PFSK-1 (cell line): ENCODE measurements at regions not wholly inside any gene's neighbourhood (a gene's known extent, or its start where the extent isn't known, plus 50 kb on each side); places are given as distances from the start of the nearest gene placed in this dataset.

Experiments
- FOXP2 ChIP-seq: optimal IDR thresholded peaks from 2 replicates; pipeline ENCODE3; 2011; ENCODE audit warnings: borderline replicate concordance, control low read depth, inconsistent platforms; ENCODE audit not compliant: insufficient read depth; ENCODE audit errors: extremely low read length, extremely low read depth
- POLR2AphosphoS5 ChIP-seq: IDR thresholded peaks from 2 replicates; pipeline ENCODE4 v1.6.1; 2012; ENCODE audit warnings: low read depth, mild to moderate bottlenecking, control low read depth, low read length, moderate library complexity
- REST ChIP-seq, 2 experiments: IDR thresholded peaks; 2 replicates each; pipeline versions ENCODE4 v1.6.1 to v1.8.0; 2011 to 2012; ENCODE audit warnings: low read depth in 2 of 2, low read length in 2 of 2, control low read depth in 1 of 2, inconsistent platforms in 1 of 2, mild to moderate bottlenecking in 1 of 2, moderate library complexity in 1 of 2; ENCODE audit not compliant: insufficient read depth in 1 of 2
- SIN3A ChIP-seq: IDR thresholded peaks from 2 replicates; pipeline ENCODE4 v1.6.1; 2012; ENCODE audit warnings: mild to moderate bottlenecking, low read length, moderate library complexity, borderline replicate concordance; ENCODE audit not compliant: insufficient read depth
- TAF1 ChIP-seq: IDR thresholded peaks from 2 replicates; pipeline ENCODE4 v1.6.1; 2012; ENCODE audit warnings: low read length, control low read depth, borderline replicate concordance; ENCODE audit not compliant: insufficient read depth

GRCh38 chr5:175003531-175003930 is 279.1 kb downstream of the MSX2 start:
- no peak for TF ChIP-seq SIN3A
- TF ChIP-seq REST (IDR thresholded peaks at IDR 0.05; ENCODE audit: insufficient read depth in 1 of 2, low read depth in 2 of 2, low read length in 2 of 2), result no peak
- no peak for TF ChIP-seq FOXP2
- no peak for TF ChIP-seq POLR2AphosphoS5
- no peak for TF ChIP-seq TAF1

GRCh38 chr5:175001876-175002645 is 277.7 kb downstream of the MSX2 start:
- TF ChIP-seq REST (IDR thresholded peaks at IDR 0.05; ENCODE audit: insufficient read depth in 1 of 2, low read depth in 2 of 2, low read length in 2 of 2) (no peak), FOXP2 (no peak)

GRCh38 chr5:175001311-175001710 is 276.9 kb downstream of the MSX2 start:
- TF ChIP-seq FOXP2 (no peak), SIN3A (no peak), REST (IDR thresholded peaks at IDR 0.05; ENCODE audit: insufficient read depth in 1 of 2, low read depth in 2 of 2, low read length in 2 of 2) (no peak), TAF1 (no peak), POLR2AphosphoS5 (no peak)

- TF ChIP-seq POLR2AphosphoS5 (no peak), SIN3A (no peak), REST (IDR thresholded peaks at IDR 0.05; ENCODE audit: insufficient read depth in 1 of 2, low read depth in 2 of 2, low read length in 2 of 2) (no peak), TAF1 (no peak), FOXP2 (no peak)
Measured at GRCh38 chr5:174999581-174999980, 275.2 kb downstream of the MSX2 start.
